Activated naive CD8-positive, alpha-beta T cell treated with anti-CD3 and anti-CD28 coated beads, Interleukin-2, amount 50 U/mL, for 24 hours (primary cell): ENCODE measurements at regions not wholly inside any gene's neighbourhood (a gene's known extent, or its start where the extent isn't known, plus 50 kb on each side); places are given as distances from the start of the nearest gene placed in this dataset.

Source experiments
- ATAC-seq: fragments of 150-1000 bp; cut with Tn5 transposase; one replicate; pipeline ENCODE4 v1.10.0; 2021
- DNase-seq: peaks from one replicate; pipeline ENCODE4 v3.0.0; 2021
- H3K27ac Mint-ChIP-seq: one replicate; pipeline ENCODE4 v1.8.0; 2021; ENCODE audit warnings: mild to moderate bottlenecking, mixed read lengths
- H3K27me3 Mint-ChIP-seq: one replicate; pipeline ENCODE4 v1.8.0; 2021; ENCODE audit warnings: mixed read lengths
- H3K36me3 Mint-ChIP-seq: one replicate; pipeline ENCODE4 v1.8.0; 2021; ENCODE audit warnings: low read depth, mixed read lengths
- H3K4me1 Mint-ChIP-seq: one replicate; pipeline ENCODE4 v1.8.0; 2021; ENCODE audit warnings: mixed read lengths
- H3K4me3 Mint-ChIP-seq: one replicate; pipeline ENCODE4 v1.8.0; 2021; ENCODE audit warnings: mild to moderate bottlenecking, moderate library complexity, mixed read lengths
- H3K9me3 Mint-ChIP-seq: one replicate; pipeline ENCODE4 v1.8.0; 2021; ENCODE audit warnings: mixed read lengths

GRCh38 chr3:137204409-137204808 is 246.6 kb downstream of the IL20RB start:
- Mint-ChIP-seq H3K4me1 (no peaks in the 10 kb centered on the region), H3K27me3 (peaks cover 3% of the 10 kb centered on the region), H3K27ac (no peak overlapping the region), H3K36me3 (no peaks in the 10 kb centered on the region), H3K4me3 (no peak overlapping the region), H3K9me3 (no peaks in the 10 kb centered on the region)
- DNase-seq = no peak
- no peak for ATAC-seq

- Mint-ChIP-seq H3K4me1 (no peaks in the 10 kb centered on the region), H3K27me3 (peaks cover 4% of the 10 kb centered on the region), H3K36me3 (no peaks in the 10 kb centered on the region), H3K27ac (no peak overlapping the region), H3K9me3 (no peaks in the 10 kb centered on the region), H3K4me3 (no peak overlapping the region)
- no peak for DNase-seq
- ATAC-seq = no peak
These were observed 247.7 kb downstream of the IL20RB start for GRCh38 chr3:137205394-137206045.

GRCh38 chr3:137207616-137208015 is 249.8 kb downstream of the IL20RB start:
- Mint-ChIP-seq H3K4me1 (no peaks in the 10 kb centered on the region), H3K4me3 (no peak overlapping the region), H3K9me3 (no peaks in the 10 kb centered on the region), H3K36me3 (no peaks in the 10 kb centered on the region), H3K27ac (no peak overlapping the region), H3K27me3 (peaks cover 7% of the 10 kb centered on the region)
- no peak for ATAC-seq
- no peak for DNase-seq

- Mint-ChIP-seq H3K4me3 (no peak overlapping the region), H3K36me3 (no peaks in the 10 kb centered on the region), H3K4me1 (no peaks in the 10 kb centered on the region), H3K27ac (no peak overlapping the region), H3K27me3 (peaks cover 4% of the 10 kb centered on the region), H3K9me3 (peaks cover 6% of the 10 kb centered on the region)
- ATAC-seq (no peak), DNase-seq (peak; percentile 3)
These were observed 259.9 kb downstream of the IL20RB start for GRCh38 chr3:137217733-137218132.

GRCh38 chr3:137219801-137220445 is 262.1 kb downstream of the IL20RB start:
- no peaks in the 10 kb centered on the region for H3K27me3 Mint-ChIP-seq

GRCh38 chr3:137222736-137223225 is 265.0 kb downstream of the IL20RB start:
- H3K4me3 Mint-ChIP-seq = no peak overlapping the region
- no peaks in the 10 kb centered on the region for H3K27me3 Mint-ChIP-seq
- H3K4me1 Mint-ChIP-seq = no peaks in the 10 kb centered on the region
- no peaks in the 10 kb centered on the region for H3K36me3 Mint-ChIP-seq
- DNase-seq (no peak), ATAC-seq (no peak)
- no peak overlapping the region for H3K27ac Mint-ChIP-seq
- no peaks in the 10 kb centered on the region for H3K9me3 Mint-ChIP-seq

More at GRCh38 chr3:137219801-137220445, 262.1 kb downstream of the IL20RB start:
- Mint-ChIP-seq H3K27ac (no peak overlapping the region), H3K4me3 (no peak overlapping the region), H3K9me3 (peaks cover 4% of the 10 kb centered on the region), H3K4me1 (no peaks in the 10 kb centered on the region), H3K36me3 (no peaks in the 10 kb centered on the region)
- no peak for ATAC-seq
- no peak for DNase-seq

- Mint-ChIP-seq H3K27ac (no peak overlapping the region), H3K4me3 (no peak overlapping the region), H3K36me3 (no peaks in the 10 kb centered on the region), H3K4me1 (no peaks in the 10 kb centered on the region), H3K9me3 (no peaks in the 10 kb centered on the region), H3K27me3 (no peaks in the 10 kb centered on the region)
- DNase-seq = no peak
- no peak for ATAC-seq
These were observed 266.7 kb downstream of the IL20RB start for GRCh38 chr3:137224464-137224863.

GRCh38 chr3:137242836-137243400 is 285.1 kb downstream of the IL20RB start:
- Mint-ChIP-seq H3K4me3 (no peak overlapping the region), H3K4me1 (no peaks in the 10 kb centered on the region), H3K9me3 (no peaks in the 10 kb centered on the region), H3K27me3 (no peaks in the 10 kb centered on the region), H3K27ac (no peak overlapping the region), H3K36me3 (no peaks in the 10 kb centered on the region)
- DNase-seq (no peak), ATAC-seq (no peak)

GRCh38 chr3:137246491-137246890 is 288.7 kb downstream of the IL20RB start:
- H3K27me3 Mint-ChIP-seq = no peaks in the 10 kb centered on the region
- H3K4me1 Mint-ChIP-seq = no peaks in the 10 kb centered on the region
- DNase-seq = no peak
- H3K27ac Mint-ChIP-seq = no peak overlapping the region
- no peak for ATAC-seq
- H3K9me3 Mint-ChIP-seq = peaks cover 8% of the 10 kb centered on the region
- H3K4me3 Mint-ChIP-seq = no peak overlapping the region
- H3K36me3 Mint-ChIP-seq = no peaks in the 10 kb centered on the region

GRCh38 chr3:137249311-137249940 is 291.6 kb downstream of the IL20RB start:
- DNase-seq (no peak), ATAC-seq (no peak)
- Mint-ChIP-seq H3K4me1 (no peaks in the 10 kb centered on the region), H3K27ac (no peak overlapping the region), H3K27me3 (no peaks in the 10 kb centered on the region), H3K36me3 (no peaks in the 10 kb centered on the region), H3K9me3 (peaks cover 24% of the 10 kb centered on the region), H3K4me3 (no peak overlapping the region)

- Mint-ChIP-seq H3K4me1 (no peaks in the 10 kb centered on the region), H3K9me3 (peaks cover 3% of the 10 kb centered on the region), H3K4me3 (no peak overlapping the region), H3K36me3 (no peaks in the 10 kb centered on the region), H3K27ac (no peak overlapping the region), H3K27me3 (no peaks in the 10 kb centered on the region)
- no peak for DNase-seq
- ATAC-seq = no peak
These were observed 301.3 kb downstream of the IL20RB start for GRCh38 chr3:137259089-137259488.

GRCh38 chr3:137259701-137260100 is 301.9 kb downstream of the IL20RB start:
- Mint-ChIP-seq H3K4me1 (no peaks in the 10 kb centered on the region), H3K27me3 (peaks cover 3% of the 10 kb centered on the region), H3K27ac (no peak overlapping the region), H3K9me3 (no peaks in the 10 kb centered on the region), H3K4me3 (no peak overlapping the region), H3K36me3 (no peaks in the 10 kb centered on the region)
- DNase-seq = no peak
- ATAC-seq = no peak

GRCh38 chr3:137264071-137264820 is 306.5 kb downstream of the IL20RB start:
- DNase-seq = no peak
- Mint-ChIP-seq H3K4me3 (no peak overlapping the region), H3K4me1 (no peaks in the 10 kb centered on the region), H3K9me3 (no peaks in the 10 kb centered on the region), H3K36me3 (no peaks in the 10 kb centered on the region), H3K27me3 (peaks cover 3% of the 10 kb centered on the region), H3K27ac (no peak overlapping the region)
- no peak for ATAC-seq

- Mint-ChIP-seq H3K36me3 (no peaks in the 10 kb centered on the region), H3K4me3 (no peak overlapping the region)
- no peak for ATAC-seq
These were observed 307.1 kb downstream of the IL20RB start for GRCh38 chr3:137264843-137265330.

More at GRCh38 chr3:137264843-137265330, 307.1 kb downstream of the IL20RB start:
- Mint-ChIP-seq H3K27me3 (peaks cover 3% of the 10 kb centered on the region), H3K9me3 (no peaks in the 10 kb centered on the region), H3K4me1 (no peaks in the 10 kb centered on the region), H3K27ac (no peak overlapping the region)
- DNase-seq = no peak
